Activated T-helper 1 cell treated with anti-CD3 and anti-CD28 coated beads, Interleukin-12 subunit alpha, Interleukin-12 subunit beta, Interleukin-2, Interleukin-4 antibody, amounts not matched to agents 30 ng/mL and 10 ng/mL and 1 ng/mL, durations not matched to agents 14 hours and 24 hours and 36 hours (primary cell): ENCODE measurements at regions not wholly inside any gene's neighbourhood (a gene's known extent, or its start where the extent isn't known, plus 50 kb on each side); places are given as distances from the start of the nearest gene placed in this dataset.

Experiments
- DNase-seq: peaks from one replicate; pipeline ENCODE4 v3.0.0; 2021; ENCODE audit warnings: low spot score
- H3K27ac Mint-ChIP-seq: one replicate; pipeline ENCODE4 v1.8.0; 2021; ENCODE audit warnings: mild to moderate bottlenecking, mixed read lengths
- H3K27me3 Mint-ChIP-seq: one replicate; pipeline ENCODE4 v1.8.0; 2022; ENCODE audit warnings: mild to moderate bottlenecking, moderate library complexity, mixed read lengths; ENCODE audit not compliant: insufficient read depth
- H3K36me3 Mint-ChIP-seq: one replicate; pipeline ENCODE4 v1.8.0; 2021; ENCODE audit warnings: low read depth, mixed read lengths
- H3K4me1 Mint-ChIP-seq: one replicate; pipeline ENCODE4 v1.8.0; 2021; ENCODE audit warnings: low read depth, mixed read lengths
- H3K4me3 Mint-ChIP-seq: one replicate; pipeline ENCODE4 v1.8.0; 2021; ENCODE audit warnings: mild to moderate bottlenecking, moderate library complexity, mixed read lengths
- H3K9me3 Mint-ChIP-seq: one replicate; pipeline ENCODE4 v1.8.0; 2021; ENCODE audit warnings: mixed read lengths
- intact Hi-C: fragments of 100-400 bp; cut with micrococcal nuclease; formaldehyde crosslinking; loops from one replicate; pipeline ENCODE4 v1.15.1; 2024

DNA sequence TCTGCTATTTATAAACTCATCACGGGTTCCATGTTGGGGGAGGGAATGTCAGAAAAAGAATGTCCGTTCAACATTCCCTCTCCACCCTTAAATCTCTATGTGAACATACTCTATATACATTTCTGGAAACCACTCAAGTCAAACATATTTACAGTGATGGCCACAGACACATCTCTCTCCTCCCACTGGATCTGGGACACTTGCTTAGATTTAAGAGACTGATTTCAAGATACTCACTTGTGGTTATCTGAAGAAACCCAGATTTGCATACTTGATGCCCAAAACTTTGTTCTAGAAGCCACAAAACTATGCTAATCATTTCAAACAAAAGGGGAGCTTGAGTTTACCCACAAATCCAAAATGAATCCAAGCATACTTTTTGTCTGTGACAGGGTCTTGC is 182.9 kb upstream of the SOX9 start:
- H3K4me1 Mint-ChIP-seq: no peaks in the 10 kb centered on the region
- H3K36me3 Mint-ChIP-seq: no peaks in the 10 kb centered on the region
- no peaks in the 10 kb centered on the region for H3K27me3 Mint-ChIP-seq
- no peak overlapping the region for H3K27ac Mint-ChIP-seq
- H3K9me3 Mint-ChIP-seq: peaks cover 8% of the 10 kb centered on the region
- intact Hi-C loops: no loop called here
- H3K4me3 Mint-ChIP-seq: no peak overlapping the region
- no peak for DNase-seq

GRCh38 chr17:71938340-71939010 is 182.3 kb upstream of the SOX9 start:
- no peak for DNase-seq
- intact Hi-C loops: no loop called here
- no peaks in the 10 kb centered on the region for H3K4me1 Mint-ChIP-seq
- no peak overlapping the region for H3K27ac Mint-ChIP-seq
- H3K36me3 Mint-ChIP-seq: no peaks in the 10 kb centered on the region
- H3K4me3 Mint-ChIP-seq: no peak overlapping the region
- no peaks in the 10 kb centered on the region for H3K27me3 Mint-ChIP-seq
- peaks cover 8% of the 10 kb centered on the region for H3K9me3 Mint-ChIP-seq

GRCh38 chr17:71941920-71942319 is 178.9 kb upstream of the SOX9 start:
- intact Hi-C loops: no loop called here
- Mint-ChIP-seq H3K4me1 (no peaks in the 10 kb centered on the region), H3K9me3 (peaks cover 25% of the 10 kb centered on the region), H3K27me3 (no peaks in the 10 kb centered on the region), H3K4me3 (no peak overlapping the region), H3K36me3 (no peaks in the 10 kb centered on the region), H3K27ac (no peak overlapping the region)
- no peak for DNase-seq

DNA sequence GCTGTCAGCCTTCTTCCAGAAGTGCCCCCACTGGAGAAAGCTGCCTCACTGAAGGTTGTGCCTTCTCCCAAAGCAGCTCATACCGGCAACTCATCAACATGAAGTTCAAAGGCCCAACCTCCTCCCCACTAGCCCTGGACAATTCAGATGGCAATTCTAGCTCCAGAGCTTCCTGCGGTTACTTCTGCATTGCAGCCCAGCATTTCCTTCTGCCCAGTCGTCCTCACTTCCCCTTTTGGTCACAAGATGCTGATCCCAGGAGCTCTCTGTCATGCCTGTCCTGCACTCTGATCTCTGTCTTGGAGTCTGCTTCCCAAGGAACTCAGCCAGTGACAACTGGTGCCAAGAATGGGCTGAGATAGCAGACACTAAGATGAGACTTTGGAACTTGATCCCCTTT is 178.2 kb upstream of the SOX9 start:
- H3K36me3 Mint-ChIP-seq: no peaks in the 10 kb centered on the region
- H3K27ac Mint-ChIP-seq: no peak overlapping the region
- H3K9me3 Mint-ChIP-seq: peaks cover 29% of the 10 kb centered on the region
- H3K27me3 Mint-ChIP-seq: no peaks in the 10 kb centered on the region
- H3K4me3 Mint-ChIP-seq: no peak overlapping the region
- intact Hi-C loops: no loop called here
- no peak for DNase-seq
- H3K4me1 Mint-ChIP-seq: no peaks in the 10 kb centered on the region

DNA sequence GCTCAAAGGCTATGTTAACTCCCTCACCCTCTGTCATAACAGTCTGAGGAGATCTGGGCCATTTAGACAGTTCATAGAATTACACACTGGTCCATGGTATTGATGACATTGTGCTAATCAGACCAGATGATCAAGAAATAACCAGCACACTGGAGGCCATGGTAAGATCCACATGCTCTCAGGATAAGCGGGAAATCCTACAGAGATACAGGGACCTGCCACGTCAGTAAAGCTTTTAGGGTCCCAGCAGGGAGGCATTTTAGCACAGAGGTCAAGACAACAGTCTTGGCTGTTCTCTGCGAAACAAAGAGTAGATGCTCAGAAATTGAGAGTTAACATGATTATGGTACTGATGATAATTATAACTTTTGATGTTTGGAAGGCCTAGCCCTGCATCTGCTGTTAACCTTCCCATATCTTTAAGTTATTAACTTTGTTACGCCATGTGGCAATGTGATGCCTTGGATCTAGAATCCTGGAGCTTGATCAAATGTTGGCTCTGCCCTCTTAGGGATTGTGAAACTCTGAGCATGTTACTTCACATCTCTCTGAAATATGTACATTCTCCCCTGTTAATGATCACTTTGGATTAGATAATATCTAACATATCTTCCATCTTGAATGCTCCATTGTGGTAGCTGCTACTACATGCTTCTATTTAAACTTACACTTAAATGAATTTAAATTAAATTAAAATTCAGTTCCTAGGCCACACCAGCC is 172.0 kb upstream of the SOX9 start:
- no peak for DNase-seq
- Mint-ChIP-seq H3K9me3 (peaks cover 25% of the 10 kb centered on the region), H3K27me3 (no peaks in the 10 kb centered on the region), H3K27ac (no peak overlapping the region), H3K4me1 (no peaks in the 10 kb centered on the region), H3K36me3 (no peaks in the 10 kb centered on the region), H3K4me3 (no peak overlapping the region)
- intact Hi-C loops: no loop called here

GRCh38 chr17:71959154-71959553 is 161.7 kb upstream of the SOX9 start:
- Mint-ChIP-seq H3K4me1 (no peaks in the 10 kb centered on the region), H3K4me3 (no peak overlapping the region), H3K9me3 (peaks cover 8% of the 10 kb centered on the region), H3K27ac (no peak overlapping the region), H3K36me3 (no peaks in the 10 kb centered on the region), H3K27me3 (peaks cover 3% of the 10 kb centered on the region)
- intact Hi-C loops: no loop called here
- DNase-seq: no peak

GRCh38 chr17:71963351-71963750 is 157.5 kb upstream of the SOX9 start:
- H3K4me3 Mint-ChIP-seq: no peak overlapping the region

DNA sequence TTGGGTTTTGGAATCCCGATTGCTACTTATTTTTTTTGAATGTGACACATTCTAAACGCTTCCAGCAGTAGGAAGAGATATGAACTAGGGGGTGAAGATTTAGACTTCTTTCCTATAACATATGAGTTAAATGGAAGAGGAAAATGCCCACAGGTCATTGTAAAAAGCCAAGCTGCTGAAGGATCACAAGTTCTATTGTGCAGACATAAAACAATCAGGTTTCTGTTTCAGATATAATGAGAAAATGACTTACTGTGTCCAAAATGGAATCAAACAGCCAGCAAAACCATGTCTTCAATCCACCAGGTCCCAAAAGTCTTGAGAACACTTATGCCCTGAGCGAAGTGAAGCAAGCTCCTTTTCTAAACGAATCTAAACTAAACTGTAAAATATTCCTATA is 157.0 kb upstream of the SOX9 start:
- Mint-ChIP-seq H3K27ac (no peak overlapping the region), H3K4me3 (no peak overlapping the region), H3K27me3 (peaks cover 3% of the 10 kb centered on the region), H3K4me1 (no peaks in the 10 kb centered on the region), H3K9me3 (peaks cover 10% of the 10 kb centered on the region), H3K36me3 (no peaks in the 10 kb centered on the region)
- intact Hi-C loops: no loop called here
- DNase-seq: no peak

More at GRCh38 chr17:71963351-71963750, 157.5 kb upstream of the SOX9 start:
- Mint-ChIP-seq H3K27me3 (peaks cover 3% of the 10 kb centered on the region), H3K27ac (no peak overlapping the region), H3K4me1 (no peaks in the 10 kb centered on the region), H3K36me3 (no peaks in the 10 kb centered on the region), H3K9me3 (peaks cover 10% of the 10 kb centered on the region)
- no peak for DNase-seq
- intact Hi-C loops: no loop called here

- Mint-ChIP-seq H3K27ac (no peak overlapping the region), H3K4me3 (no peak overlapping the region), H3K27me3 (peaks cover 2% of the 10 kb centered on the region), H3K36me3 (no peaks in the 10 kb centered on the region), H3K9me3 (peaks cover 10% of the 10 kb centered on the region), H3K4me1 (no peaks in the 10 kb centered on the region)
- no peak for DNase-seq
- intact Hi-C loops: no loop called here
These were observed 156.3 kb upstream of the SOX9 start for GRCh38 chr17:71964559-71964958.

DNA sequence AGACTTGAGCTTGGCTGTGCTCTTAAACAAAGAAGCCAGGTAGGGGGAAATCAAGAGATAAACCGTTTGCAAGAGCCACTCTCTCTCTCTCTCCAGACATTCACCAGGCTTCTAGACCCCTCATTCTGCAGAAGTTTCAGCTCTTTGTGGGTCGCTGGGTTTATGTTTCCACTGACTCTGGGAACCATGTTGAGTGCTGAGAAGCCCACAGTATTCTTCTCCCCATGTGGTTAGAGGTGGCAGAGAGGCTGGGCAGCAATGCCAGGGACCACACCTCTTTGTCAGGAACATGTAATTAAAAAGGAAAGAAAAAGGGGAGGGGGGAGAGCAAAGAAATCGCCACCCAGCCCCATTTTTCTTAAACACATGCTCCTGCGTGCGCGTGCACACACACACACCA is 154.8 kb upstream of the SOX9 start:
- Mint-ChIP-seq H3K4me1 (no peaks in the 10 kb centered on the region), H3K27me3 (no peaks in the 10 kb centered on the region), H3K27ac (no peak overlapping the region), H3K36me3 (no peaks in the 10 kb centered on the region), H3K4me3 (no peak overlapping the region), H3K9me3 (peaks cover 10% of the 10 kb centered on the region)
- intact Hi-C loops: no loop called here
- no peak for DNase-seq

- Mint-ChIP-seq H3K4me1 (no peaks in the 10 kb centered on the region), H3K36me3 (no peaks in the 10 kb centered on the region), H3K27ac (no peak overlapping the region), H3K4me3 (no peak overlapping the region), H3K27me3 (no peaks in the 10 kb centered on the region), H3K9me3 (peaks cover 12% of the 10 kb centered on the region)
- no peak for DNase-seq
- intact Hi-C loops: no loop called here
These were observed 154.1 kb upstream of the SOX9 start for GRCh38 chr17:71966459-71967313.

- no peak overlapping the region for H3K4me3 Mint-ChIP-seq
- DNase-seq: no peak
- peaks cover 9% of the 10 kb centered on the region for H3K9me3 Mint-ChIP-seq
- no peak overlapping the region for H3K27ac Mint-ChIP-seq
- H3K36me3 Mint-ChIP-seq: no peaks in the 10 kb centered on the region
- intact Hi-C loops: no loop called here
- no peaks in the 10 kb centered on the region for H3K4me1 Mint-ChIP-seq
- H3K27me3 Mint-ChIP-seq: no peaks in the 10 kb centered on the region
These were observed 151.3 kb upstream of the SOX9 start for GRCh38 chr17:71969500-71969899.

DNA sequence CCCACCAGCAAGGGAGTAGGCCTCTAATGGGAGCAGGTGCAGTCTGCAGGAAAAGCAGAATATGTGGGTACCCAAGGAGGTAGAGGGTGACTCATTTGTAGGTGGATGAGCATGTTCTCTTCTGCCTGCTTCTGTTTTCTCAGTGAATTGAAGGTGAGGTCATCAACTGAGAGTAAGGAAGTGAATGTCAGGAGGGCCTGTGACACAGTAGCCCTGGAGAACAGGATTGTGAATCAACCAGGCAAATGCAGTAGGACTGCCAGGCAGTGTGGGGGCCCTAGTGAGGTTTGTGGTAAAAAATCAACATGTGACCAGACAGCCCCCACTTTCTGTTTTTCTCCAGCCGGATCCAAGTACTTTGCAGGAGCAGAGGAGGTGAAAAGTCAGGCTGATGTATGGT is 150.5 kb upstream of the SOX9 start:
- H3K4me1 Mint-ChIP-seq: no peaks in the 10 kb centered on the region
- H3K27ac Mint-ChIP-seq: no peak overlapping the region

More for the DNA sequence above, 150.5 kb upstream of the SOX9 start:
- intact Hi-C loops: no loop called here
- H3K36me3 Mint-ChIP-seq: no peaks in the 10 kb centered on the region
- no peak overlapping the region for H3K4me3 Mint-ChIP-seq
- H3K27me3 Mint-ChIP-seq: no peaks in the 10 kb centered on the region
- H3K9me3 Mint-ChIP-seq: peaks cover 3% of the 10 kb centered on the region
- DNase-seq: no peak
